ENCODE measurements at regions not wholly inside any gene's neighbourhood (a gene's known extent, or its start where the extent isn't known, plus 50 kb on each side); places are given as distances from the start of the nearest gene placed in this dataset.

GRCh38 chr7:68488341-68489060 is 1109.8 kb upstream of the AUTS2 start:
- Histone ChIP-seq H3K23ac (ENCODE audit: low read depth, low read length) (no peak overlapping the region), H2BK20ac (ENCODE audit: low read depth, low read length) (no peak overlapping the region), H3K4ac (ENCODE audit: low read depth, low read length) (no peak overlapping the region), H4K5ac (ENCODE audit: low read depth, low read length) (no peak overlapping the region), H2BK5ac (ENCODE audit: low read depth, low read length, poor library complexity, severe bottlenecking) (no peak overlapping the region), H2BK15ac (ENCODE audit: low read depth, low read length) (no peak overlapping the region), H4K20me1 (ENCODE audit: insufficient read depth, low read length) (no peaks in the 10 kb centered on the region), H3K9me3 (ENCODE audit: control insufficient read depth, insufficient read depth, low read length) (peaks cover 16% of the 10 kb centered on the region), H3K4me2 (ENCODE audit: low read depth, low read length) (no peak overlapping the region), H2AFZ (replicated peaks; ENCODE audit: low read length, poor library complexity) (no peak overlapping the region), H3K4me1 (ENCODE audit: control insufficient read depth, insufficient read depth, low read length) (no peaks in the 10 kb centered on the region), H2AK5ac (ENCODE audit: low read depth, low read length) (no peak overlapping the region), H2AK9ac (replicated peaks; ENCODE audit: low read depth, low read length, poor library complexity) (no peak overlapping the region), H3K56ac (ENCODE audit: extremely low read depth, insufficient read depth, low read length) (no peak overlapping the region), H4K91ac (ENCODE audit: insufficient read depth, low read depth, low read length) (no peak overlapping the region), H3K36me3 (ENCODE audit: control insufficient read depth, insufficient read depth, low read length) (no peaks in the 10 kb centered on the region), H3K27me3 (ENCODE audit: control insufficient read depth, insufficient read depth, low read length) (no peaks in the 10 kb centered on the region), H3K27ac (ENCODE audit: insufficient read depth, low read length) (no peak overlapping the region), H2BK120ac (ENCODE audit: low read depth, low read length) (no peak overlapping the region), H3K4me3 (ENCODE audit: insufficient read depth, low read depth, low read length) (no peak overlapping the region), H3K79me1 (ENCODE audit: low read depth in 1 of 2, low read length in 2 of 2) (no peaks in the 10 kb centered on the region), H3K18ac (ENCODE audit: low read depth, low read length) (no peak overlapping the region), H3K9ac (ENCODE audit: low read depth, low read length) (no peak overlapping the region), H4K8ac (ENCODE audit: low read depth in 2 of 2, low read length in 2 of 2) (no peak overlapping the region), H3K9me1 (ENCODE audit: insufficient read depth, low read length) (no peaks in the 10 kb centered on the region), H3K14ac (replicated peaks; ENCODE audit: low read depth, low read length) (no peak overlapping the region)
- dilution Hi-C loops (cut with HindIII; ENCODE audit: low sequenced_read_pairs, unreplicated experiment) (no loop called here), intact Hi-C loops (cut with micrococcal nuclease) (no loop called here), in situ Hi-C loops (cut with MboI; ENCODE audit: low sequenced_read_pairs) (no loop called here)
- DNase-seq: no peak
- ATAC-seq (ENCODE audit: low read depth): no peak
- no CpG with 5 or more reads among the region's 8 CpGs for WGBS, 2 experiments (ENCODE audit: extremely low coverage in 2 of 2, insufficient read length in 1 of 2)
- no TSS peak for BruUV-seq (replicated peaks)
- ChIA-PET POLR2A (ENCODE audit: unreplicated experiment) (no interaction called here), CTCF (interaction anchor here (0.6 kb wide), 3 partner anchors 57 to 153 kb away, joined by 3 to 5 read pairs (median 4); no protein-coding TSS in a partner anchor)
- no peak for TF ChIP-seq BHLHE40 (IDR thresholded peaks at IDR 0.05; ENCODE audit: low read depth, low read length)
- TF ChIP-seq ELK1 (IDR thresholded peaks at IDR 0.05; ENCODE audit: borderline replicate concordance, low read depth, low read length): no peak
- no peak for TF ChIP-seq RCOR1 (IDR thresholded peaks at IDR 0.05; ENCODE audit: insufficient replicate concordance, low read length)
- no peak for TF ChIP-seq CTCF (conservative IDR thresholded peaks at IDR 0.05; ENCODE audit: low read depth, low read length)
- no peak for TF ChIP-seq NFE2L2 (IDR thresholded peaks at IDR 0.05; ENCODE audit: low read depth, low read length)

Data from IMR-90 (cell line).